Loucy (cell line): ENCODE measurements at regions not wholly inside any gene's neighbourhood (a gene's known extent, or its start where the extent isn't known, plus 50 kb on each side); places are given as distances from the start of the nearest gene placed in this dataset.

Source experiments
- H2AFZ ChIP-seq: fragments of 200-600 bp; sonication (generic); 2 replicates; pipeline ENCODE4 v1.6.0; 2016; ENCODE audit warnings: antibody characterized with exemption, mild to moderate bottlenecking, low read length, moderate library complexity
- H3F3A ChIP-seq: fragments of 200-600 bp; 2 replicates; pipeline ENCODE4 v1.6.0; 2016; ENCODE audit warnings: antibody characterized with exemption, low read depth, mild to moderate bottlenecking
- H3K27me3 ChIP-seq: fragments of 200-600 bp; sonication (generic); 2 replicates; pipeline ENCODE4 v1.6.1; 2014; ENCODE audit warnings: low read length, mild to moderate bottlenecking; ENCODE audit not compliant: insufficient read depth, poor library complexity, severe bottlenecking
- H3K36me3 ChIP-seq: fragments of 200-600 bp; sonication (generic); 2 replicates; pipeline ENCODE4 v1.6.1; 2016; ENCODE audit warnings: low read length; ENCODE audit not compliant: insufficient read depth
- H3K4me1 ChIP-seq: fragments of 200-600 bp; sonication (generic); 2 replicates; pipeline ENCODE4 v1.5.1; 2014; ENCODE audit warnings: low read length, mild to moderate bottlenecking; ENCODE audit not compliant: insufficient read depth, poor library complexity, severe bottlenecking
- H3K4me2 ChIP-seq: fragments of 200-600 bp; sonication (generic); 2 replicates; pipeline ENCODE4 v1.6.0; 2014; ENCODE audit warnings: antibody characterized with exemption, low read length, low read depth, mild to moderate bottlenecking; ENCODE audit not compliant: poor library complexity, severe bottlenecking
- H3K4me3 ChIP-seq: fragments of 200-600 bp; sonication (generic); 2 replicates; pipeline ENCODE4 v1.5.1; 2014; ENCODE audit warnings: low read length, mild to moderate bottlenecking, mixed read lengths; ENCODE audit not compliant: poor library complexity, severe bottlenecking
- H3K79me2 ChIP-seq: fragments of 200-600 bp; sonication (generic); 2 replicates; pipeline ENCODE4 v1.6.1; 2014; ENCODE audit warnings: low read length; ENCODE audit not compliant: insufficient read depth
- H3K9ac ChIP-seq: fragments of 200-600 bp; sonication (generic); 2 replicates; pipeline ENCODE4 v1.6.0; 2014; ENCODE audit warnings: mild to moderate bottlenecking, low read depth, low read length, moderate library complexity; ENCODE audit not compliant: poor library complexity, severe bottlenecking
- H3K9me2 ChIP-seq: fragments of 200-600 bp; sonication (generic); replicated peaks from 2 replicates; pipeline ENCODE4 v1.6.1; 2016; ENCODE audit warnings: low read depth, low read length, mixed read lengths
- H3K9me3 ChIP-seq: fragments of 200-600 bp; sonication (generic); 2 replicates; pipeline ENCODE4 v1.6.1; 2014; ENCODE audit warnings: mild to moderate bottlenecking, antibody characterized with exemption, low read length, low read depth; ENCODE audit not compliant: insufficient read depth
- H4K20me1 ChIP-seq: fragments of 200-600 bp; sonication (generic); 2 replicates; pipeline ENCODE4 v1.6.0; 2014; ENCODE audit warnings: antibody characterized with exemption, low read length, mild to moderate bottlenecking; ENCODE audit not compliant: insufficient read depth, poor library complexity, severe bottlenecking
- EZH2phosphoT487 ChIP-seq: fragments of 200-600 bp; IDR thresholded peaks from 2 replicates; pipeline ENCODE4 v1.6.1; 2018; ENCODE audit warnings: antibody characterized with exemption, mild to moderate bottlenecking, moderate library complexity, borderline replicate concordance
- TF ChIP-seq, protein P1 (sequence below): fragments of 200-600 bp; sonication (generic); conservative IDR thresholded peaks from 2 replicates; pipeline ENCODE4 v1.5.1; 2014; ENCODE audit warnings: mild to moderate bottlenecking, antibody characterized with exemption, low read length

GRCh38 chr4:156475322-156475721, 496.3 kb downstream of the PDGFC start:
- H3K9me2 ChIP-seq, result no peaks in the 10 kb centered on the region
- H3K27me3 ChIP-seq, result no peaks in the 10 kb centered on the region
- no peaks in the 10 kb centered on the region for H3K36me3 ChIP-seq
- no peak overlapping the region for H3K9ac ChIP-seq
- TF ChIP-seq, protein P1, sequence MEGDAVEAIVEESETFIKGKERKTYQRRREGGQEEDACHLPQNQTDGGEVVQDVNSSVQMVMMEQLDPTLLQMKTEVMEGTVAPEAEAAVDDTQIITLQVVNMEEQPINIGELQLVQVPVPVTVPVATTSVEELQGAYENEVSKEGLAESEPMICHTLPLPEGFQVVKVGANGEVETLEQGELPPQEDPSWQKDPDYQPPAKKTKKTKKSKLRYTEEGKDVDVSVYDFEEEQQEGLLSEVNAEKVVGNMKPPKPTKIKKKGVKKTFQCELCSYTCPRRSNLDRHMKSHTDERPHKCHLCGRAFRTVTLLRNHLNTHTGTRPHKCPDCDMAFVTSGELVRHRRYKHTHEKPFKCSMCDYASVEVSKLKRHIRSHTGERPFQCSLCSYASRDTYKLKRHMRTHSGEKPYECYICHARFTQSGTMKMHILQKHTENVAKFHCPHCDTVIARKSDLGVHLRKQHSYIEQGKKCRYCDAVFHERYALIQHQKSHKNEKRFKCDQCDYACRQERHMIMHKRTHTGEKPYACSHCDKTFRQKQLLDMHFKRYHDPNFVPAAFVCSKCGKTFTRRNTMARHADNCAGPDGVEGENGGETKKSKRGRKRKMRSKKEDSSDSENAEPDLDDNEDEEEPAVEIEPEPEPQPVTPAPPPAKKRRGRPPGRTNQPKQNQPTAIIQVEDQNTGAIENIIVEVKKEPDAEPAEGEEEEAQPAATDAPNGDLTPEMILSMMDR, result peak; percentile 44
- TF ChIP-seq EZH2phosphoT487, result no peak
- H2AFZ ChIP-seq, result no peak overlapping the region
- H3K4me2 ChIP-seq, result no peak overlapping the region
- H3F3A ChIP-seq, result no peaks in the 10 kb centered on the region
- no peaks in the 10 kb centered on the region for H3K79me2 ChIP-seq
- H4K20me1 ChIP-seq, result no peaks in the 10 kb centered on the region
- H3K9me3 ChIP-seq, result no peaks in the 10 kb centered on the region
- no peaks in the 10 kb centered on the region for H3K4me1 ChIP-seq
- no peak overlapping the region for H3K4me3 ChIP-seq

- Histone ChIP-seq H3K9me2 (no peaks in the 10 kb centered on the region), H3K79me2 (no peaks in the 10 kb centered on the region), H3F3A (no peaks in the 10 kb centered on the region), H2AFZ (no peak overlapping the region), H3K27me3 (no peaks in the 10 kb centered on the region), H3K4me2 (no peak overlapping the region), H3K4me3 (no peak overlapping the region), H3K9me3 (no peaks in the 10 kb centered on the region), H3K4me1 (no peaks in the 10 kb centered on the region), H4K20me1 (no peaks in the 10 kb centered on the region), H3K36me3 (no peaks in the 10 kb centered on the region), H3K9ac (no peak overlapping the region)
- TF ChIP-seq, protein P1, result no peak
- TF ChIP-seq EZH2phosphoT487, result no peak
Observed at GRCh38 chr4:156473151-156473550, 498.4 kb downstream of the PDGFC start.

GRCh38 chr4:156472624-156473023, 499.0 kb downstream of the PDGFC start:
- H3K4me3 ChIP-seq, result no peak overlapping the region
- H3K36me3 ChIP-seq, result no peaks in the 10 kb centered on the region
- H3K4me1 ChIP-seq, result no peaks in the 10 kb centered on the region
- H3K9me2 ChIP-seq, result no peaks in the 10 kb centered on the region
- H3K9ac ChIP-seq, result no peak overlapping the region
- no peaks in the 10 kb centered on the region for H4K20me1 ChIP-seq
- H2AFZ ChIP-seq, result no peak overlapping the region
- no peaks in the 10 kb centered on the region for H3K9me3 ChIP-seq
- TF ChIP-seq EZH2phosphoT487, result no peak
- TF ChIP-seq, protein P1, result no peak
- no peaks in the 10 kb centered on the region for H3F3A ChIP-seq
- H3K79me2 ChIP-seq, result no peaks in the 10 kb centered on the region
- H3K27me3 ChIP-seq, result no peaks in the 10 kb centered on the region
- no peak overlapping the region for H3K4me2 ChIP-seq
